C4-2B (cell line): ENCODE measurements at regions not wholly inside any gene's neighbourhood (a gene's known extent, or its start where the extent isn't known, plus 50 kb on each side); places are given as distances from the start of the nearest gene placed in this dataset.

Experiments used
- CTCF ChIP-seq: fragments of 450-650 bp; conservative IDR thresholded peaks from 2 replicates; pipeline ENCODE4 v1.5.1; 2017; ENCODE audit warnings: mild to moderate bottlenecking
- ZFX ChIP-seq: fragments of 450-650 bp; IDR thresholded peaks from 2 replicates; pipeline ENCODE4 v1.6.1; 2017

GRCh38 chr10:33056828-33057596 lies 99.0 kb upstream of the ITGB1 start:
- no peak for TF ChIP-seq CTCF
- no peak for TF ChIP-seq ZFX
